AG04450 (cell line): ENCODE measurements at regions not wholly inside any gene's neighbourhood (a gene's known extent, or its start where the extent isn't known, plus 50 kb on each side); places are given as distances from the start of the nearest gene placed in this dataset.

Experiments used
- CTCF ChIA-PET: fragments of 300-600, 350-600 bp; formaldehyde crosslinking; extraction: SDS; loops from one replicate; lab custom pipeline; 2022; ENCODE audit warnings: antibody characterized with exemption, inconsistent platforms; lab: Charles Lee
- POLR2A ChIA-PET: fragments of 350-600 bp; formaldehyde crosslinking; extraction: SDS; loops from one replicate; lab custom pipeline; 2021; ENCODE audit warnings: antibody characterized with exemption, inconsistent platforms; lab: Yijun Ruan, JAX
- DNase-seq: peaks from one replicate; pipeline ENCODE4 v3.0.0-alpha.2; 2011; ENCODE audit warnings: low read depth, low spot score
- H3K27ac ChIP-seq: one replicate; pipeline ENCODE4 v1.5.1; 2012; ENCODE audit warnings: low read depth, low read length, control low read depth
- H3K27me3 ChIP-seq: one replicate; pipeline ENCODE4 v1.6.0; 2012; ENCODE audit warnings: low read length; ENCODE audit not compliant: control insufficient read depth, insufficient read depth
- H3K4me3 ChIP-seq: 2 replicates; pipeline ENCODE4 v1.5.1; 2011; ENCODE audit warnings: mild to moderate bottlenecking, low read depth, low read length, control low read depth
- H3K9me3 ChIP-seq: 2 replicates; pipeline ENCODE4 v1.5.1; 2012; ENCODE audit warnings: low read length; ENCODE audit not compliant: control insufficient read depth, insufficient read depth
- TF ChIP-seq, protein P1 (sequence below): IDR thresholded peaks from 2 replicates; pipeline ENCODE4 v1.5.1; 2011; ENCODE audit warnings: low read depth, low read length, control low read depth, inconsistent platforms

GRCh38 chr3:5563537-5564277 lies 376.2 kb downstream of the EDEM1 start:
- H3K4me3 ChIP-seq = no peak overlapping the region
- ChIA-PET POLR2A (no interaction called here), CTCF (no interaction called here)
- TF ChIP-seq, protein P1, sequence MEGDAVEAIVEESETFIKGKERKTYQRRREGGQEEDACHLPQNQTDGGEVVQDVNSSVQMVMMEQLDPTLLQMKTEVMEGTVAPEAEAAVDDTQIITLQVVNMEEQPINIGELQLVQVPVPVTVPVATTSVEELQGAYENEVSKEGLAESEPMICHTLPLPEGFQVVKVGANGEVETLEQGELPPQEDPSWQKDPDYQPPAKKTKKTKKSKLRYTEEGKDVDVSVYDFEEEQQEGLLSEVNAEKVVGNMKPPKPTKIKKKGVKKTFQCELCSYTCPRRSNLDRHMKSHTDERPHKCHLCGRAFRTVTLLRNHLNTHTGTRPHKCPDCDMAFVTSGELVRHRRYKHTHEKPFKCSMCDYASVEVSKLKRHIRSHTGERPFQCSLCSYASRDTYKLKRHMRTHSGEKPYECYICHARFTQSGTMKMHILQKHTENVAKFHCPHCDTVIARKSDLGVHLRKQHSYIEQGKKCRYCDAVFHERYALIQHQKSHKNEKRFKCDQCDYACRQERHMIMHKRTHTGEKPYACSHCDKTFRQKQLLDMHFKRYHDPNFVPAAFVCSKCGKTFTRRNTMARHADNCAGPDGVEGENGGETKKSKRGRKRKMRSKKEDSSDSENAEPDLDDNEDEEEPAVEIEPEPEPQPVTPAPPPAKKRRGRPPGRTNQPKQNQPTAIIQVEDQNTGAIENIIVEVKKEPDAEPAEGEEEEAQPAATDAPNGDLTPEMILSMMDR = no peak
- H3K27me3 ChIP-seq = no peaks in the 10 kb centered on the region
- H3K27ac ChIP-seq = no peak overlapping the region
- peaks cover 4% of the 10 kb centered on the region; the same call in 1 of the 2 replicates for H3K9me3 ChIP-seq
- DNase-seq = no peak

DNA sequence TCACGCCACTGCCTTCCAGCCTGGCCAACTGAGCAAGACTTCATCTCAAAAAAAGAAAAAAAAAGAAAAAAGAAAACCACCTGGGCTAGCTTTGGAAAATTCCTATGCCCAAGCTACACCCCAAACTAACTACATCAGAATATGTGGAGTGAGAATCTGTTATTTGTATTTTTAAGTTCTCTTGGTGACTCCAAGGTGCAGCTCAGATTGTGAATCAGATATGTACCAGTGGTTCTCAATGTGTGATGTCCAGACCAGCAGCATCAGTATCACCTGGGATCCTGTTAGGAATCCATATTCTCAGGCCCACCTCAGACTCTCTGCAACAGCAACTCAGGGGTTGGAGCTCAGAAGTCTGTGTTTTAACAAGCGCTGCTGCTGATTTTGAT lies 376.8 kb downstream of the EDEM1 start:
- DNase-seq = no peak
- POLR2A ChIA-PET = no interaction called here

DNA sequence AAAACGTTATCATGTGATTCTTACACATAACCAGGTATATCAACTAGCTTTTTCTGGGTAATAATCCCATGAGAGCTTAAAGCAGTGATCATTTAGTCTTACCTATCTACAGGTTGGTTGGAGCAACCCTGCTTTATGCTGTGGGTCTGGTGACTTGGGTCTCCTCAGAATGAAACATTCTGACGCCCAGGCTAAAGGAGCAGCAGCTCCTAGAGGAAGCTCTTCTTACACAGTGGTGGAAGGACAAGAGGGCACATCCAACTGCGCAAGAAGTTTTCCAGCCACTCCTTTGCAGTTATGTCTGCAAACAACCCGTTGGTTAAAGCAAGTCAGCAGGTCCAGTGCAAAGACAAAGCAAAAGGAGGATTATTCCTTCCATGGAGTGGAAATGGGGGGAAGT lies 377.5 kb downstream of the EDEM1 start:
- H3K27ac ChIP-seq = no peak overlapping the region
- ChIA-PET POLR2A (no interaction called here), CTCF (no interaction called here)
- H3K27me3 ChIP-seq = no peaks in the 10 kb centered on the region
- TF ChIP-seq, protein P1 = no peak
- no peak for DNase-seq
- no peak overlapping the region for H3K4me3 ChIP-seq
- peaks cover 4% of the 10 kb centered on the region; the same call in 1 of the 2 replicates for H3K9me3 ChIP-seq

More for the DNA sequence above, 376.8 kb downstream of the EDEM1 start:
- no peak overlapping the region for H3K4me3 ChIP-seq
- no peaks in the 10 kb centered on the region for H3K27me3 ChIP-seq
- no peak overlapping the region for H3K27ac ChIP-seq
- CTCF ChIA-PET = no interaction called here
- TF ChIP-seq, protein P1 = no peak
- peaks cover 4% of the 10 kb centered on the region; the same call in 1 of the 2 replicates for H3K9me3 ChIP-seq

- ChIA-PET CTCF (no interaction called here), POLR2A (no interaction called here)
- H3K27me3 ChIP-seq = no peaks in the 10 kb centered on the region
- H3K9me3 ChIP-seq = peaks cover 4% of the 10 kb centered on the region; the same call in 1 of the 2 replicates
- no peak overlapping the region for H3K27ac ChIP-seq
- H3K4me3 ChIP-seq = no peak overlapping the region
- no peak for DNase-seq
- TF ChIP-seq, protein P1 = no peak
Observed at GRCh38 chr3:5567113-5567512, 379.6 kb downstream of the EDEM1 start.

DNA sequence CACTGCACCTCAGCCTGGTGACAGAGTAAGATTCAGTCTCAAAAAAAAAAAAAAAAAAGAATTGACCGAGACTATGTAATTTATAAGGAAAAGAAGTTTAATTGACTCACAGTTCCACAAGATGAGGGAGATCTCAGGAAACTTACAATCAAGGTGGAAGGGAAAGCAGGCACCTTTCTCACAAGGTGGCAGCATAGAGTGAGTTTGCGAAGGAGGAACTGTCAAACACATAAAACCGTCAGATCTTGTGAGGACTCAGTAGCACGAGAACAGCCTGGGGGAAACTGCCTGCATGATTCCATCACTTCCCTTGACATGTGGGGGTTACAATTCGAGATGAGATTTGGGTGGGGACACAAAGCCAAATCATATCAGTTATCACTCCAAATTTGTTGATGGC lies 380.9 kb downstream of the EDEM1 start:
- Histone ChIP-seq H3K9me3 (peaks cover 7% of the 10 kb centered on the region; the same call in 1 of the 2 replicates), H3K27ac (no peak overlapping the region), H3K4me3 (no peak overlapping the region), H3K27me3 (no peaks in the 10 kb centered on the region)
- DNase-seq = no peak
- ChIA-PET POLR2A (no interaction called here), CTCF (no interaction called here)
- TF ChIP-seq, protein P1 = no peak
